ENCODE measurements at regions not wholly inside any gene's neighbourhood (a gene's known extent, or its start where the extent isn't known, plus 50 kb on each side); places are given as distances from the start of the nearest gene placed in this dataset.

DNA sequence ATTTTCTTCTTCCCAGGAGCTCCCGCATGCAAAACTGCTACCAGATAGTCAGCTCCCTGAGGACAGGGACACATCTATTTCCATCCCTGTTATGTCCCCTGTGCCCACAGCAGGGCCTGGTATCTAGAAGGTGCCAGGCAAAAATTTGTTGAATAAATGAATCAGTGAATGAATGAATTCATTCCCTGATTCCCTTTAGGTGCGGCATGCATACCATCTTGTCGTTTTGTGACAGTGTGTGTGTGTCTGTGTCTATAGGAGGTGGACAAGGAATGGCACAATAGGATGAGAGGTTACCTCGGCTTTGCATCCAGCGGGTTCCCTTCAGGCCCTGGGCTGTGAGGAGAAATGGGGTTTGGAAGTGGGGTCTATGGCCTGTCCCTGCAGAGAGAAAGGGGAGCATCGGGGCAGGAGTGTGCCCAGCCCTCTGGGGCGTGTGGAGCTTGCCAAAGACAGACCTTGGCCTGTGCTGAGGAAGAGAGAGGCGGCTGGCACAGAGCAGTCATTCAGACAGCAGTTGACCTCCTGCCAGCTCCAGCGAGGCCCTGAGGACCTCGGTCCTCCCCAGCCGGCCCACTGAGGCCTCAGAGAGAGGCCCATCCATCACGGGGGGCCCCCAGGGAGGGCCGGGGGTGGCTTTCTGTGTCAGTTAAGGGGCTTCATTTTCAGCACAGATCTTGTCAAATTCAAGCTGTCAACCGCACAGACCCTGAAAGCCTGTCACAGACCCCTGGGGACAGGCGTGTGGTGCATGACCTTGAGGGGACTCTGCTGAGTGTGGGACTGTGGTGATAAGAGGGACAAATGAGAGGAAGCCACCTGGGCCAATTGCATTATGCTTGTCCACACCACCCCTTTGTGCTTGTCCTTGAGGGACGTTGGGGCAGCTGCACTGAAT is 125.9 kb upstream of the CXCR4 start:
- no peaks in the 10 kb centered on the region for H3K36me3 ChIP-seq (ENCODE audit: control insufficient read depth in 2 of 2, insufficient read depth in 1 of 2, low read length in 2 of 2)
- TF ChIP-seq ZNF121 (tag by site-specific recombination; IDR thresholded peaks at IDR 0.05), result no peak
- TF ChIP-seq ZNF558 (tag by site-specific recombination; IDR thresholded peaks at IDR 0.05), result no peak
- TF ChIP-seq ZFP37 (tag by site-specific recombination; IDR thresholded peaks at IDR 0.05), result no peak
- no peak for TF ChIP-seq ZEB2 (tag by site-specific recombination; IDR thresholded peaks at IDR 0.05)
- no peak for TF ChIP-seq EGR2 (tag by site-specific recombination; IDR thresholded peaks at IDR 0.05; ENCODE audit: low read depth)
- no peak for TF ChIP-seq ZNF114 (tag by site-specific recombination; IDR thresholded peaks at IDR 0.05)
- TF ChIP-seq YY1 (tag by site-specific recombination; IDR thresholded peaks at IDR 0.05), result no peak
- no peak for TF ChIP-seq ZNF664 (tag by site-specific recombination; IDR thresholded peaks at IDR 0.05)
- TF ChIP-seq ZNF501 (tag by site-specific recombination; IDR thresholded peaks at IDR 0.05), result no peak
- no peak for TF ChIP-seq MZF1 (tag by site-specific recombination; IDR thresholded peaks at IDR 0.05; ENCODE audit: borderline replicate concordance)
- no peak for TF ChIP-seq ZNF629 (tag by site-specific recombination; IDR thresholded peaks at IDR 0.05)
- no peak for TF ChIP-seq ZNF76 (tag by site-specific recombination; IDR thresholded peaks at IDR 0.05; ENCODE audit: borderline replicate concordance, low read depth)
- no peak for TF ChIP-seq SP3 (tag by site-specific recombination; IDR thresholded peaks at IDR 0.05)
- H3K9me3 ChIP-seq (ENCODE audit: control insufficient read depth, insufficient read depth, low read depth, low read length), result no peaks in the 10 kb centered on the region
- peaks cover 7% of the 10 kb centered on the region for H3K4me1 ChIP-seq (ENCODE audit: control insufficient read depth, insufficient read depth, low read length)
- CTCF ChIA-PET, result interaction anchor here (0.6 kb wide), 1 partner anchor 261 kb away, joined by 3 read pairs; no protein-coding TSS in a partner anchor
- POLR2A ChIA-PET, result no interaction called here
- no peak overlapping the region for H3K4me3 ChIP-seq (ENCODE audit: low read depth, low read length)
- no peak overlapping the region for H3K27ac ChIP-seq (ENCODE audit: extremely low read depth, low read depth, low read length)

DNA sequence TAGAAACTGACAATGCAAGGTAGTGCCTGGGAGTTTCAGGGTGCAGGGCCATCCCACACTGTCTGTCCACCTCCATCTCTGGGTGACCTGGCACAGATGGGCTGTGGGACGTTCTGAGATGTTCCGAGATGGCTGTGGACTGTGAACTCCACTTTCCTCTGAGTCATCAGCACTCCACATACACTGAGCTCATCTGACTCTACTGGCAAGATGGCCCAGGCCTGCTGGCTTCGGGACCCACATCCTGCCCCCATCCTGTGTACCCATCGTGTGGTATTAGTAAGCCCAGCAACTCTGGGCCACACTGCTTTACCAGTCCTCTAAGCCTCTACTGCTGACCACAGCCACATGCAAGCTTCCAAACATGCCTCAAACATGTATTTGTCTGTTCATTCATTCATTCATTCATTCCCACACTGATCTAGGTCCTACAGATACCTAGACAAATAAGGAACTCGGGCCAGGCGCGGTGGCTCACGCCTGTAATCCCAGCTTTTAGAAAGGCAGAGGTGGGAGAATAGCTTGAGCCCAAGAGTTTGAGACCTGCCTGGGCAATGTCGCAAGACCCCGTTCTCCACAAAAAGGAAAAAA is 124.8 kb upstream of the CXCR4 start:
- POLR2A ChIA-PET, result no interaction called here
- Histone ChIP-seq H3K27ac (ENCODE audit: extremely low read depth, low read depth, low read length) (no peak overlapping the region), H3K4me1 (ENCODE audit: control insufficient read depth, insufficient read depth, low read length) (peaks cover 4% of the 10 kb centered on the region; the same call in 1 of the 2 replicates), H3K36me3 (ENCODE audit: control insufficient read depth in 2 of 2, insufficient read depth in 1 of 2, low read length in 2 of 2) (no peaks in the 10 kb centered on the region), H3K9me3 (ENCODE audit: control insufficient read depth, insufficient read depth, low read depth, low read length) (no peaks in the 10 kb centered on the region), H3K4me3 (ENCODE audit: low read depth, low read length) (no peak overlapping the region)
- TF ChIP-seq HOXC10 (CRISPR knock-in tag; IDR thresholded peaks at IDR 0.05) (no peak), ZNF350 (tag by site-specific recombination; IDR thresholded peaks at IDR 0.05) (no peak), ZNF571 (tag by site-specific recombination; IDR thresholded peaks at IDR 0.05) (no peak)
- TF ChIP-seq, protein P1, sequence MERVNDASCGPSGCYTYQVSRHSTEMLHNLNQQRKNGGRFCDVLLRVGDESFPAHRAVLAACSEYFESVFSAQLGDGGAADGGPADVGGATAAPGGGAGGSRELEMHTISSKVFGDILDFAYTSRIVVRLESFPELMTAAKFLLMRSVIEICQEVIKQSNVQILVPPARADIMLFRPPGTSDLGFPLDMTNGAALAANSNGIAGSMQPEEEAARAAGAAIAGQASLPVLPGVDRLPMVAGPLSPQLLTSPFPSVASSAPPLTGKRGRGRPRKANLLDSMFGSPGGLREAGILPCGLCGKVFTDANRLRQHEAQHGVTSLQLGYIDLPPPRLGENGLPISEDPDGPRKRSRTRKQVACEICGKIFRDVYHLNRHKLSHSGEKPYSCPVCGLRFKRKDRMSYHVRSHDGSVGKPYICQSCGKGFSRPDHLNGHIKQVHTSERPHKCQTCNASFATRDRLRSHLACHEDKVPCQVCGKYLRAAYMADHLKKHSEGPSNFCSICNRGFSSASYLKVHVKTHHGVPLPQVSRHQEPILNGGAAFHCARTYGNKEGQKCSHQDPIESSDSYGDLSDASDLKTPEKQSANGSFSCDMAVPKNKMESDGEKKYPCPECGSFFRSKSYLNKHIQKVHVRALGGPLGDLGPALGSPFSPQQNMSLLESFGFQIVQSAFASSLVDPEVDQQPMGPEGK (tag by site-specific recombination; IDR thresholded peaks at IDR 0.05), result no peak
- CTCF ChIA-PET, result interaction anchor here (0.6 kb wide), 1 partner anchor 262 kb away, joined by 3 read pairs; no protein-coding TSS in a partner anchor

DNA sequence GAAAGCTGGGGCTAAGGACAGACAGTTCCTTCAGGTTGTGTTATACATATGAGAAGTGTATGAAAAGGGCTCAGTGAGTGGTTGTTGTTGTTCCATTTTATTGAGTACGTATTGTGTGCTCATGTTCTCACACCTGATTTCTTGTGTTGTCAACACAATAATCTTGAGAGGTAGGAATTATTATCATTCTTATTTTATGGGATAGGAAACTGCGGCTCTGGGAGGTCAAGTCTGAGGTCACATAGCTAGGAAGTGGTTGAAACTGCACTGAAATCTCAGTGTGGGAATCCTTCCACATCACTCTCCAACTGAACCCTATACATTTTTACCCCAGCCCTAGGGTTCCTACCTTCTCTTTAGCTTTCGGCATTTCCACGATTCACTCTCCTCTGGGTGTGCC is 124.2 kb upstream of the CXCR4 start:
- Histone ChIP-seq H3K27ac (ENCODE audit: extremely low read depth, low read depth, low read length) (no peak overlapping the region), H3K36me3 (ENCODE audit: control insufficient read depth in 2 of 2, insufficient read depth in 1 of 2, low read length in 2 of 2) (no peaks in the 10 kb centered on the region), H3K4me3 (ENCODE audit: low read depth, low read length) (no peak overlapping the region), H3K9me3 (ENCODE audit: control insufficient read depth, insufficient read depth, low read depth, low read length) (no peaks in the 10 kb centered on the region), H3K4me1 (ENCODE audit: control insufficient read depth, insufficient read depth, low read length) (no peaks in the 10 kb centered on the region)
- ChIA-PET CTCF (interaction anchor here (0.6 kb wide), 1 partner anchor 69 kb away, joined by 3 read pairs; no protein-coding TSS in a partner anchor), POLR2A (no interaction called here)
- TF ChIP-seq ZNF433 (tag by site-specific recombination; IDR thresholded peaks at IDR 0.05; ENCODE audit: low read depth) (no peak), ZNF514 (tag by site-specific recombination; IDR thresholded peaks at IDR 0.05) (no peak), ZNF560 (tag by site-specific recombination; IDR thresholded peaks at IDR 0.05; ENCODE audit: borderline replicate concordance) (no peak), YY1 (tag by site-specific recombination; IDR thresholded peaks at IDR 0.05) (no peak), ZNF221 (tag by site-specific recombination; IDR thresholded peaks at IDR 0.05; ENCODE audit: borderline replicate concordance) (no peak), ZNF48 (tag by site-specific recombination; IDR thresholded peaks at IDR 0.05) (no peak), TRIM28 (IDR thresholded peaks at IDR 0.05; ENCODE audit: borderline replicate concordance, low read length) (no peak), ZNF23 (tag by site-specific recombination; IDR thresholded peaks at IDR 0.05; ENCODE audit: borderline replicate concordance) (no peak), ZNF830 (tag by site-specific recombination; IDR thresholded peaks at IDR 0.05; ENCODE audit: low read depth) (no peak)
- TF ChIP-seq, protein P2, sequence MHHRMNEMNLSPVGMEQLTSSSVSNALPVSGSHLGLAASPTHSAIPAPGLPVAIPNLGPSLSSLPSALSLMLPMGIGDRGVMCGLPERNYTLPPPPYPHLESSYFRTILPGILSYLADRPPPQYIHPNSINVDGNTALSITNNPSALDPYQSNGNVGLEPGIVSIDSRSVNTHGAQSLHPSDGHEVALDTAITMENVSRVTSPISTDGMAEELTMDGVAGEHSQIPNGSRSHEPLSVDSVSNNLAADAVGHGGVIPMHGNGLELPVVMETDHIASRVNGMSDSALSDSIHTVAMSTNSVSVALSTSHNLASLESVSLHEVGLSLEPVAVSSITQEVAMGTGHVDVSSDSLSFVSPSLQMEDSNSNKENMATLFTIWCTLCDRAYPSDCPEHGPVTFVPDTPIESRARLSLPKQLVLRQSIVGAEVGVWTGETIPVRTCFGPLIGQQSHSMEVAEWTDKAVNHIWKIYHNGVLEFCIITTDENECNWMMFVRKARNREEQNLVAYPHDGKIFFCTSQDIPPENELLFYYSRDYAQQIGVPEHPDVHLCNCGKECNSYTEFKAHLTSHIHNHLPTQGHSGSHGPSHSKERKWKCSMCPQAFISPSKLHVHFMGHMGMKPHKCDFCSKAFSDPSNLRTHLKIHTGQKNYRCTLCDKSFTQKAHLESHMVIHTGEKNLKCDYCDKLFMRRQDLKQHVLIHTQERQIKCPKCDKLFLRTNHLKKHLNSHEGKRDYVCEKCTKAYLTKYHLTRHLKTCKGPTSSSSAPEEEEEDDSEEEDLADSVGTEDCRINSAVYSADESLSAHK (tag by site-specific recombination; IDR thresholded peaks at IDR 0.05), result no peak
- TF ChIP-seq, protein P3, sequence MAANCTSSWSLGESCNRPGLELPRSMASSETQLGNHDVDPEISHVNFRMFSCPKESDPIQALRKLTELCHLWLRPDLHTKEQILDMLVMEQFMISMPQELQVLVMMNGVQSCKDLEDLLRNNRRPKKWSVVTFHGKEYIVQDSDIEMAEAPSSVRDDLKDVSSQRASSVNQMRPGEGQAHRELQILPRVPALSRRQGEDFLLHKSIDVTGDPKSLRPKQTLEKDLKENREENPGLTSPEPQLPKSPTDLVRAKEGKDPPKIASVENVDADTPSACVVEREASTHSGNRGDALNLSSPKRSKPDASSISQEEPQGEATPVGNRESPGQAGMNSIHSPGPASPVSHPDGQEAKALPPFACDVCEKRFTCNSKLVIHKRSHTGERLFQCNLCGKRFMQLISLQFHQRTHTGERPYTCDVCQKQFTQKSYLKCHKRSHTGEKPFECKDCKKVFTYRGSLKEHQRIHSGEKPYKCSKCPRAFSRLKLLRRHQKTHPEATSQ (tag by site-specific recombination; IDR thresholded peaks at IDR 0.05), result no peak
